D721Med (cell line): ENCODE measurements at regions not wholly inside any gene's neighbourhood (a gene's known extent, or its start where the extent isn't known, plus 50 kb on each side); places are given as distances from the start of the nearest gene placed in this dataset.

ENCODE experiments used
- DNase-seq: peaks from one replicate; pipeline ENCODE4 v3.0.0; 2011; ENCODE audit warnings: low spot score; ENCODE audit not compliant: insufficient read length
- FAIRE-seq: peaks from 2 replicates; lab custom pipeline; 2011; peaks lifted over from hg19 to GRCh38; lab: Jason Lieb, UNC
- CTCF ChIP-seq: IDR thresholded peaks from 2 replicates; pipeline ENCODE4 v1.5.1; 2012; ENCODE audit warnings: mild to moderate bottlenecking, control low read depth; ENCODE audit not compliant: insufficient read depth; ENCODE audit errors: missing control alignments

DNA sequence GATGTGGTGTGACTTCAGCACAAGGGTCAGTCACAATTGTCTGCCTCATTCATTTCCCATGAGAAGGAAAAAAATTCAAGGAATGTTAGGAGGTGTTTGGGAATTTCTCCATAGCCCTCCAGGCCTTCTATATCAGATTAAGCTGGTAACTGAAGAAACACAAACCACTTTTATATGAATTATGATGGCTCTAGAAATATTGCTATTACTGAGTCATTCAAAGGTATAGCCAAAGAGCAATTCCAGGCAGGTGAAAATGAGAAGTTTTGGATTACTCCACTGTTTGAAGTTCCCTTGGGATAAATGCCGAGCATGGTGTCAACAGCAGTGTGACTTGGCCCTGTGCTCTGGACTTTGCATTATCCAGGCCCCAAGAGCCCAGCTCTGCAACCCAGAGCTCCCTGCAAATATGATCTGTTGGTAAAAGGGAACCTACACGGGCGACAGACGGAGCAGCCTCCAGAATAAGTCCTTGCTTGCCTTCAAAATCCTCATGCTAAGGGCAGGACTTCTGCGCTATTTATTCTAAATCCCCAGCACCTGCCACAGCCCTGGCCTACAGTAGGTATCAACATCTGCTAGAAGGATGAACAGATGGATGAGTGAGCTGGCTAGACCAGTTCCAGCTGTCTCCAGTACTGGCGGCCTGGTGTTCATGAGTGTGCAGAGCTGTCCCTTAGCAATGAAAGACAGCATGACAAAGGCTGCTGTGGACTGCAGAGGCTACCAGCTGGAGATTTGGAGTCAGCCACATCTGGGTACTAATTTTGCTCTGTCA lies 67.5 kb upstream of the ZBED5 start:
- peak; percentile 86 for FAIRE-seq
- TF ChIP-seq CTCF = no peak
- DNase-seq = peak; percentile 37

DNA sequence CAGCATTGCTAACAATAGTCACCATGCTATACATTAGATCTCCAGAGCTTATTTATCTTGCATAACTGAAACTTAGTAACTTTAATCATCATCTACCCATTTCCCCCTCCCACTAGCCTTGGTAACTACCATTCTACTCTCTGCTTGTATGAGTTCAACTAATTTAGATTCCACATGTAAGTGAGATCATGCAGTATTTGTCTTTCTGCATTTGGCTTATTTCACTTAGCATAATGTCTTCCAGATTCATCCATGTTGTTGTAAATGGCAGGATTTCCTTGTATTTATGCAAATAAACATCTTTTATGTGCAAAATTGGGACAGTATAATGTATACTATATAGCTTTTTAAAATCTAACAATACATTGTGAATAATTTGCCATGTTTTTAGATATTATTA lies 66.0 kb upstream of the ZBED5 start:
- no peak for FAIRE-seq
- DNase-seq = no peak
- no peak for TF ChIP-seq CTCF

DNA sequence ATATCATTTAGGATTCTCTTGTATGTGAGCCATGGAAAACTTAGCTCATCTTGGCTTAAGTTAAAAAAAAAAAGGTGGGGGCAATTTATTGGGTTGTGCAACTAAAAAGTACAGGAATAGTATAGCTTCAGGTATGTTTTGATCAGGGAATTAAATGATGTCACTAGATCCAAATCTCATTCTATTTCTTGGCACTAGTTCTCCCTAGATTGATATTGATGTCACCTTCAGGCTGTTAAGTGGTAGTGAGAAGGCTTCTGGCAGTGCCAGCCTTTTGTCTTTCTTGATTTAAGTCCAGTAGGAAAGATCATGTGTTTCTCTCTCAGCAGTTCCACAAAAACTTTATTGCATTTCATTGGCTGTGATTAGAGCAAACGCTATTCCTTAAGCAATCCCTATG lies 65.0 kb upstream of the ZBED5 start:
- no peak for DNase-seq
- FAIRE-seq = no peak
- TF ChIP-seq CTCF = no peak

DNA sequence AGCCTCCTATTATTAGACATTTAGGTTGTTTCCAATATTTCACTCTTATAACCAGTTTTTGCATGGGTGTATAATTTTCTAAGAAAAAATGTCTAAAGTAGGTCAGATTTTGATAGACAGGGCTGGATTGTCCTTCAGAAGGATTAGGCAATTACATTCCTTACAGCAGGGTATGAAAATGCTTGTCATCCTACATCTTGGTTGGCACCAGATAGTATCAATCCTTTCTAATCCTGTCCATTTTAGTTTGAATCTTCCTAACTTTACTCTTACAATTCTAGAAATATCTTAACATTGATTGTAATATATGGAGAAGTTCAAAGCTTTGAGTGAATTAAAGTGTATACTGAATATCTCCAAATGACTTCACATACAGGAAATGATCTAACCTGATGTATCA lies 63.0 kb upstream of the ZBED5 start:
- FAIRE-seq (no peak), DNase-seq (no peak)
- no peak for TF ChIP-seq CTCF

GRCh38 chr11:10920205-10920604 lies 62.4 kb upstream of the ZBED5 start:
- DNase-seq (no peak), FAIRE-seq (peak; percentile 58)
- TF ChIP-seq CTCF = no peak

DNA sequence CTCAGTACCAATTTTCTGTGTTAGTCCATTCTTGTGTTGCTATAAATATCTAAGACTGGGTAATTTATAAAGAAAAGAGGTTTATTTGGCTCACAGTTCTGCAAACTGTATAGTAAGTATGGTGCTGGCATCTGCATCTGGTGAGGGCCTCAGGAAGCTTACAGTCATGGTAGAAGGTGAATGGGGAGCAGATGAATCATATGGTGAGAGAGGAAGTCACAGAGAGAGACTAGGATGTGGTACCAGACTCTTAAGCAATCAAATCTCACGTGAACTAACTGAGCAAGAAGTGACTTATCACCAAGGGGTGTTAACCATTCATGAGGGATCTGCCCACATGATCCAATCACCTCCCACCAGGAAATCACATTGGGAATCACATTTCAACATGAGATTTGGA lies 60.8 kb upstream of the ZBED5 start:
- DNase-seq (no peak), FAIRE-seq (no peak)
- TF ChIP-seq CTCF = no peak

GRCh38 chr11:10918275-10918674 lies 60.4 kb upstream of the ZBED5 start:
- TF ChIP-seq CTCF = no peak
- FAIRE-seq (no peak), DNase-seq (no peak)
